Chondrocyte (in vitro differentiated cells): ENCODE measurements at regions not wholly inside any gene's neighbourhood (a gene's known extent, or its start where the extent isn't known, plus 50 kb on each side); places are given as distances from the start of the nearest gene placed in this dataset.

ENCODE experiments used
- DNase-seq: peaks from one replicate; pipeline ENCODE4 v3.0.0; 2021; ENCODE audit warnings: mixed read lengths, low spot score
- H3K27ac Mint-ChIP-seq: one replicate; pipeline ENCODE4 v1.8.0; 2021; ENCODE audit warnings: mild to moderate bottlenecking, moderate library complexity, mixed read lengths; ENCODE audit not compliant: unreplicated experiment
- H3K27me3 Mint-ChIP-seq: 2 replicates; pipeline ENCODE4 v1.8.0; 2021; ENCODE audit warnings: low read depth, mixed read lengths
- H3K36me3 Mint-ChIP-seq: 2 replicates; pipeline ENCODE4 v1.8.0; 2021; ENCODE audit warnings: low read depth, mixed read lengths
- H3K4me1 Mint-ChIP-seq: 2 replicates; pipeline ENCODE4 v1.8.0; 2021; ENCODE audit warnings: low read depth, mild to moderate bottlenecking, mixed read lengths
- H3K4me3 Mint-ChIP-seq: one replicate; pipeline ENCODE4 v1.8.0; 2021; ENCODE audit warnings: mild to moderate bottlenecking, moderate library complexity, mixed read lengths; ENCODE audit not compliant: unreplicated experiment
- H3K9me3 Mint-ChIP-seq: 2 replicates; pipeline ENCODE4 v1.8.0; 2021; ENCODE audit warnings: low read depth, mixed read lengths
- TF ChIP-seq, protein P1 (sequence below): fragments of 200-600 bp; sonication (generic); IDR thresholded peaks from 2 replicates; pipeline ENCODE4 v1.5.0; 2021; ENCODE audit warnings: antibody characterized with exemption, mild to moderate bottlenecking, moderate library complexity

GRCh38 chr3:74537164-74537563, 77.3 kb downstream of the CNTN3 start:
- Mint-ChIP-seq H3K36me3 (no peaks in the 10 kb centered on the region), H3K27ac (peak overlapping the region; percentile 67), H3K27me3 (no peaks in the 10 kb centered on the region), H3K4me1 (peaks cover 48% of the 10 kb centered on the region), H3K9me3 (no peaks in the 10 kb centered on the region), H3K4me3 (no peak overlapping the region)
- no peak for DNase-seq
- TF ChIP-seq, protein P1, sequence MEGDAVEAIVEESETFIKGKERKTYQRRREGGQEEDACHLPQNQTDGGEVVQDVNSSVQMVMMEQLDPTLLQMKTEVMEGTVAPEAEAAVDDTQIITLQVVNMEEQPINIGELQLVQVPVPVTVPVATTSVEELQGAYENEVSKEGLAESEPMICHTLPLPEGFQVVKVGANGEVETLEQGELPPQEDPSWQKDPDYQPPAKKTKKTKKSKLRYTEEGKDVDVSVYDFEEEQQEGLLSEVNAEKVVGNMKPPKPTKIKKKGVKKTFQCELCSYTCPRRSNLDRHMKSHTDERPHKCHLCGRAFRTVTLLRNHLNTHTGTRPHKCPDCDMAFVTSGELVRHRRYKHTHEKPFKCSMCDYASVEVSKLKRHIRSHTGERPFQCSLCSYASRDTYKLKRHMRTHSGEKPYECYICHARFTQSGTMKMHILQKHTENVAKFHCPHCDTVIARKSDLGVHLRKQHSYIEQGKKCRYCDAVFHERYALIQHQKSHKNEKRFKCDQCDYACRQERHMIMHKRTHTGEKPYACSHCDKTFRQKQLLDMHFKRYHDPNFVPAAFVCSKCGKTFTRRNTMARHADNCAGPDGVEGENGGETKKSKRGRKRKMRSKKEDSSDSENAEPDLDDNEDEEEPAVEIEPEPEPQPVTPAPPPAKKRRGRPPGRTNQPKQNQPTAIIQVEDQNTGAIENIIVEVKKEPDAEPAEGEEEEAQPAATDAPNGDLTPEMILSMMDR: no peak

GRCh38 chr3:74535281-74535680, 79.2 kb downstream of the CNTN3 start:
- no peak for DNase-seq
- Mint-ChIP-seq H3K27ac (no peak overlapping the region), H3K9me3 (no peaks in the 10 kb centered on the region), H3K4me3 (no peak overlapping the region), H3K36me3 (no peaks in the 10 kb centered on the region), H3K4me1 (peaks cover 57% of the 10 kb centered on the region), H3K27me3 (no peaks in the 10 kb centered on the region)
- TF ChIP-seq, protein P1: no peak

- Mint-ChIP-seq H3K9me3 (no peaks in the 10 kb centered on the region), H3K27me3 (no peaks in the 10 kb centered on the region), H3K4me3 (no peak overlapping the region), H3K4me1 (peaks cover 51% of the 10 kb centered on the region), H3K36me3 (no peaks in the 10 kb centered on the region), H3K27ac (no peak overlapping the region)
- DNase-seq: no peak
- TF ChIP-seq, protein P1: no peak
Observed at GRCh38 chr3:74534611-74535010, 79.8 kb downstream of the CNTN3 start.

DNA sequence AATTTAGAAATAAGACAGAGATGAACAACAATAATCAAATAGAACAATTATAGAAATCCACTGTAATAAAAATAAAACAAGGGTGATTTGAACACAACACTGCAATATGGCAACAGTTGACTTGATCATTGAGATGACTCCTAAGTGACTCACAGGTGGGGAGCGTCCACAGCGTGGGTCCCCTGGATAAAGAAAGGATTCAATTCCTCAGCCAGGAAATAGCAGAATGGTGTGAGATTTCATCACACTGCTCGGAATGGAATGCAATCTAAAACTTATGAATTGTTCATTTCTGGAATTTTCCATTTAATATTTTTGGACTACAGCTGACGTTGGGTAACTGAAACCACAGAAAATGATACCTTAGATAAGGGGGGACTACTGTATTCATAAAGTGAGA, 82.0 kb downstream of the CNTN3 start:
- Mint-ChIP-seq H3K9me3 (no peaks in the 10 kb centered on the region), H3K4me1 (peaks cover 46% of the 10 kb centered on the region), H3K4me3 (no peak overlapping the region), H3K36me3 (no peaks in the 10 kb centered on the region), H3K27me3 (no peaks in the 10 kb centered on the region), H3K27ac (peak overlapping the region; percentile 83)
- TF ChIP-seq, protein P1: no peak
- no peak for DNase-seq

- Mint-ChIP-seq H3K4me1 (peaks cover 37% of the 10 kb centered on the region), H3K4me3 (no peak overlapping the region), H3K9me3 (no peaks in the 10 kb centered on the region), H3K36me3 (no peaks in the 10 kb centered on the region), H3K27ac (peak overlapping the region; percentile 32), H3K27me3 (no peaks in the 10 kb centered on the region)
- DNase-seq: no peak
- TF ChIP-seq, protein P1: no peak
Observed at GRCh38 chr3:74531491-74531890, 83.0 kb downstream of the CNTN3 start.
